HG03565 (cell line): ENCODE measurements at regions not wholly inside any gene's neighbourhood (a gene's known extent, or its start where the extent isn't known, plus 50 kb on each side); places are given as distances from the start of the nearest gene placed in this dataset.

Source experiments
- ATAC-seq: cut with Tn5 transposase; IDR thresholded peaks from one replicate; pipeline ENCODE4 v1.9.1; 2021; ENCODE audit warnings: mild to moderate bottlenecking, moderate library complexity; ENCODE audit not compliant: unreplicated experiment

- ATAC-seq = no peak
Observed at GRCh38 chr1:56019472-56019871, 559.9 kb downstream of the PLPP3 start.

GRCh38 chr1:56017336-56017735 lies 562.0 kb downstream of the PLPP3 start:
- ATAC-seq = no peak

- no peak for ATAC-seq
Observed at GRCh38 chr1:56003846-56004245, 575.5 kb downstream of the PLPP3 start.

- no peak for ATAC-seq
Observed at GRCh38 chr1:56002231-56002630, 577.1 kb downstream of the PLPP3 start.

GRCh38 chr1:56000424-56000823 lies 578.9 kb downstream of the PLPP3 start:
- ATAC-seq = no peak

GRCh38 chr1:55997536-55997935 lies 581.8 kb downstream of the PLPP3 start:
- ATAC-seq = no peak

GRCh38 chr1:55993646-55994318 lies 585.6 kb downstream of the PLPP3 start:
- no peak for ATAC-seq

GRCh38 chr1:55990007-55990406 lies 589.4 kb downstream of the PLPP3 start:
- ATAC-seq = no peak

- ATAC-seq = no peak
Observed at GRCh38 chr1:55988963-55989452, 590.4 kb downstream of the PLPP3 start.

GRCh38 chr1:55987491-55988249 lies 591.7 kb downstream of the PLPP3 start:
- ATAC-seq = no peak

- no peak for ATAC-seq
Observed at GRCh38 chr1:55986003-55986402, 593.4 kb downstream of the PLPP3 start.

GRCh38 chr1:55981010-55981650 lies 598.2 kb downstream of the PLPP3 start:
- ATAC-seq = no peak

GRCh38 chr1:55980582-55980981 lies 598.8 kb downstream of the PLPP3 start:
- no peak for ATAC-seq

GRCh38 chr1:55974714-55975441 lies 604.5 kb downstream of the PLPP3 start:
- no peak for ATAC-seq

GRCh38 chr1:55970526-55971110 lies 608.7 kb downstream of the PLPP3 start:
- no peak for ATAC-seq

GRCh38 chr1:55969322-55969721 lies 610.0 kb downstream of the PLPP3 start:
- ATAC-seq = no peak

GRCh38 chr1:55968661-55969060 lies 610.7 kb downstream of the PLPP3 start:
- ATAC-seq = no peak

GRCh38 chr1:55965981-55966461 lies 613.3 kb downstream of the PLPP3 start:
- ATAC-seq = no peak

GRCh38 chr1:55962472-55962871 lies 616.9 kb downstream of the PLPP3 start:
- no peak for ATAC-seq

GRCh38 chr1:55959136-55959548 lies 620.2 kb downstream of the PLPP3 start:
- no peak for ATAC-seq

GRCh38 chr1:55958498-55958897 lies 620.9 kb downstream of the PLPP3 start:
- ATAC-seq = no peak
